ENCODE measurements at regions not wholly inside any gene's neighbourhood (a gene's known extent, or its start where the extent isn't known, plus 50 kb on each side); places are given as distances from the start of the nearest gene placed in this dataset.
A peak's percentile ranks its signal among the peaks of the same experiment; 100 is the strongest.

GRCh38 chr2:2880938-2881337 lies 496.7 kb downstream of the EIPR1 start:
- H3K4me1 ChIP-seq: no peaks in the 10 kb centered on the region
- Mint-ChIP-seq H3K27ac (peak overlapping the region; percentile 8), H3K4me3 (no peak overlapping the region), H3K4me1 (peaks cover 35% of the 10 kb centered on the region), H3K9me3 (peaks cover 33% of the 10 kb centered on the region), H3K36me3 (no peaks in the 10 kb centered on the region), H3K27me3 (ENCODE audit: insufficient read depth, low read depth) (peaks cover 3% of the 10 kb centered on the region)
- no peak overlapping the region for H2AFZ ChIP-seq (replicated peaks)
- DNase-seq (ENCODE audit: low spot score): no peak
- no peaks in the 10 kb centered on the region for H3F3A ChIP-seq (ENCODE audit: low read depth)
- no peaks in the 10 kb centered on the region for H3K36me3 ChIP-seq
- H3K4me3 ChIP-seq: no peak overlapping the region
- no peaks in the 10 kb centered on the region for H3K79me2 ChIP-seq (ENCODE audit: low read depth)
- peaks cover 7% of the 10 kb centered on the region for H3K9me3 ChIP-seq (ENCODE audit: low read depth)
- no peak overlapping the region for H3K27ac ChIP-seq
- no peaks in the 10 kb centered on the region for H4K20me1 ChIP-seq (ENCODE audit: low read depth)
- no peaks in the 10 kb centered on the region for H3K27me3 ChIP-seq
- no peak overlapping the region for H3K9ac ChIP-seq
- TF ChIP-seq CTCF (IDR thresholded peaks at IDR 0.05): no peak
- TF ChIP-seq EZH2phosphoT487 (IDR thresholded peaks at IDR 0.05): no peak
- H3K4me2 ChIP-seq: no peak overlapping the region

- Histone ChIP-seq H3K36me3 (no peaks in the 10 kb centered on the region), H2AFZ (replicated peaks) (no peak overlapping the region), H3K9me3 (ENCODE audit: low read depth) (peaks cover 7% of the 10 kb centered on the region), H3K4me2 (no peak overlapping the region), H3F3A (ENCODE audit: low read depth) (no peaks in the 10 kb centered on the region), H3K27ac (no peak overlapping the region), H3K9ac (no peak overlapping the region), H4K20me1 (ENCODE audit: low read depth) (no peaks in the 10 kb centered on the region), H3K4me1 (no peaks in the 10 kb centered on the region), H3K27me3 (no peaks in the 10 kb centered on the region), H3K4me3 (no peak overlapping the region), H3K79me2 (ENCODE audit: low read depth) (no peaks in the 10 kb centered on the region)
- Mint-ChIP-seq H3K4me1 (peaks cover 37% of the 10 kb centered on the region), H3K36me3 (no peaks in the 10 kb centered on the region), H3K9me3 (peaks cover 32% of the 10 kb centered on the region), H3K27ac (peak overlapping the region; percentile 29), H3K4me3 (no peak overlapping the region), H3K27me3 (ENCODE audit: insufficient read depth, low read depth) (peaks cover 3% of the 10 kb centered on the region)
- TF ChIP-seq EZH2 (IDR thresholded peaks at IDR 0.05) (no peak), EZH2phosphoT487 (IDR thresholded peaks at IDR 0.05) (no peak), CTCF (IDR thresholded peaks at IDR 0.05) (no peak)
- no peak for DNase-seq (ENCODE audit: low spot score)
Observed at GRCh38 chr2:2879781-2880180, 497.8 kb downstream of the EIPR1 start.

- TF ChIP-seq EZH2 (IDR thresholded peaks at IDR 0.05) (no peak), CTCF (IDR thresholded peaks at IDR 0.05) (no peak), EZH2phosphoT487 (IDR thresholded peaks at IDR 0.05) (no peak)
- Mint-ChIP-seq H3K27ac (no peak overlapping the region), H3K9me3 (peaks cover 30% of the 10 kb centered on the region), H3K4me3 (no peak overlapping the region), H3K27me3 (ENCODE audit: insufficient read depth, low read depth) (peaks cover 3% of the 10 kb centered on the region), H3K36me3 (no peaks in the 10 kb centered on the region), H3K4me1 (peaks cover 37% of the 10 kb centered on the region)
- no peak overlapping the region for H3K9ac ChIP-seq
- no peaks in the 10 kb centered on the region for H3F3A ChIP-seq (ENCODE audit: low read depth)
- no peaks in the 10 kb centered on the region for H3K36me3 ChIP-seq
- peaks cover 7% of the 10 kb centered on the region for H3K9me3 ChIP-seq (ENCODE audit: low read depth)
- no peak overlapping the region for H3K4me2 ChIP-seq
- no peaks in the 10 kb centered on the region for H3K4me1 ChIP-seq
- no peak for DNase-seq (ENCODE audit: low spot score)
- no peak overlapping the region for H3K27ac ChIP-seq
- H3K4me3 ChIP-seq: no peak overlapping the region
- no peaks in the 10 kb centered on the region for H4K20me1 ChIP-seq (ENCODE audit: low read depth)
- no peaks in the 10 kb centered on the region for H3K27me3 ChIP-seq
- H3K79me2 ChIP-seq (ENCODE audit: low read depth): no peaks in the 10 kb centered on the region
- H2AFZ ChIP-seq (replicated peaks): no peak overlapping the region
Observed at GRCh38 chr2:2879071-2879470, 498.5 kb downstream of the EIPR1 start.
